ENCODE measurements at regions not wholly inside any gene's neighbourhood (a gene's known extent, or its start where the extent isn't known, plus 50 kb on each side); places are given as distances from the start of the nearest gene placed in this dataset.
"Not testable (repeated sequence)": the region's sequence is repeated elsewhere in the genome, so short reads cannot be mapped to it uniquely, and the experiment has no call there.

GRCh38 chr22:22756551-22757201 is 112.3 kb downstream of the GGTLC2 start:
- TF ChIP-seq CTCF, POLR2A (IDR thresholded peaks at IDR 0.05): not testable (repeated sequence)

All from thyroid gland (tissue), 4 donors.